SK-N-SH (cell line): ENCODE measurements at regions not wholly inside any gene's neighbourhood (a gene's known extent, or its start where the extent isn't known, plus 50 kb on each side); places are given as distances from the start of the nearest gene placed in this dataset.

Experiments used
- CTCF ChIA-PET: fragments of 300-600, 350-600 bp; formaldehyde crosslinking; extraction: SDS; loops from one replicate; lab custom pipeline; 2021; lab: Yijun Ruan, JAX
- POLR2A ChIA-PET: fragments of 350-600 bp; sonication (Branson Sonifier 250); formaldehyde crosslinking; extraction: SDS; loops from one replicate; lab custom pipeline; 2020; ENCODE audit warnings: antibody characterized with exemption, inconsistent platforms; lab: Yijun Ruan, JAX
- DNase-seq: peaks from one replicate; pipeline ENCODE4 v3.0.0; 2012
- H2AFZ ChIP-seq: fragments of 200-600 bp; sonication (generic); 2 replicates; pipeline ENCODE4 v1.8.1; 2016; ENCODE audit warnings: antibody characterized with exemption, mild to moderate bottlenecking, low read depth
- H3F3A ChIP-seq: fragments of 200-600 bp; sonication (generic); replicated peaks from 2 replicates; pipeline ENCODE3; 2016; ENCODE audit warnings: antibody characterized with exemption, mild to moderate bottlenecking; ENCODE audit not compliant: insufficient read depth
- H3K27ac ChIP-seq, 2 experiments: fragments of 200-500 bp in 1 of 2; fragments of 200-600 bp in 1 of 2; sonication (Bioruptor generic) in 1 of 2; sonication (generic), shearing (Covaris generic) in 1 of 2; 2 replicates each; pipeline versions ENCODE4 v1.5.1 to v1.6.1; 2014 to 2016; ENCODE audit warnings: low read depth in 2 of 2, inconsistent platforms in 1 of 2, low read length in 1 of 2, mild to moderate bottlenecking in 1 of 2, mixed read lengths in 1 of 2
- H3K27me3 ChIP-seq: fragments of 200-600 bp; sonication (generic), shearing (Covaris generic); 2 replicates; pipeline ENCODE4 v1.6.1; 2016; ENCODE audit warnings: mixed run types; ENCODE audit not compliant: insufficient read depth
- H3K36me3 ChIP-seq, 2 experiments: fragments of 200-500 bp in 1 of 2; fragments of 200-600 bp in 1 of 2; sonication (Bioruptor generic) in 1 of 2; sonication (generic) in 1 of 2; replicated peaks in 1 of 2; 2 replicates each; pipeline versions ENCODE3 to v1.5.1; 2014 to 2016; ENCODE audit warnings: low read length in 1 of 2, mild to moderate bottlenecking in 1 of 2; ENCODE audit not compliant: insufficient read depth in 2 of 2, control insufficient read depth in 1 of 2
- H3K4me1 ChIP-seq, 2 experiments: fragments of 200-500 bp in 1 of 2; fragments of 200-600 bp in 1 of 2; sonication (Bioruptor generic) in 1 of 2; sonication (generic), shearing (Covaris generic) in 1 of 2; 2 replicates each; pipeline versions ENCODE4 v1.5.1 to v1.6.1; 2014 to 2016; ENCODE audit warnings: low read depth in 1 of 2, low read length in 1 of 2, mixed run types in 1 of 2; ENCODE audit not compliant: insufficient read depth in 2 of 2, control insufficient read depth in 1 of 2
- H3K4me2 ChIP-seq: fragments of 200-600 bp; sonication (generic), shearing (Covaris generic); 2 replicates; pipeline ENCODE4 v1.6.1; 2017; ENCODE audit warnings: mixed run types
- H3K4me3 ChIP-seq, 2 experiments: fragments of 200-500 bp in 1 of 2; fragments of 200-600 bp in 1 of 2; sonication (Bioruptor generic) in 1 of 2; sonication (generic), shearing (Covaris generic) in 1 of 2; 2 replicates each; pipeline versions ENCODE4 v1.5.1 to v1.8.1; 2014 to 2016; ENCODE audit warnings: low read depth in 2 of 2, inconsistent platforms in 1 of 2, low read length in 1 of 2, mild to moderate bottlenecking in 1 of 2, mixed read lengths in 1 of 2, moderate library complexity in 1 of 2
- H3K79me2 ChIP-seq: fragments of 200-600 bp; sonication (generic); 2 replicates; pipeline ENCODE4 v1.8.1; 2017; ENCODE audit warnings: mild to moderate bottlenecking; ENCODE audit not compliant: insufficient read depth
- H3K9ac ChIP-seq: fragments of 200-600 bp; sonication (generic); 2 replicates; pipeline ENCODE4 v1.6.1; 2017; ENCODE audit warnings: mixed run types
- H3K9me2 ChIP-seq: fragments of 200-600 bp; sonication (generic); 2 replicates; pipeline ENCODE4 v1.6.1; 2017; ENCODE audit warnings: mixed run types
- H3K9me3 ChIP-seq: fragments of 200-600 bp; sonication (generic); 2 replicates; pipeline ENCODE4 v1.6.1; 2017; ENCODE audit warnings: mixed run types, mild to moderate bottlenecking, moderate library complexity
- H4K20me1 ChIP-seq: fragments of 200-600 bp; sonication (generic); 2 replicates; pipeline ENCODE4 v1.6.1; 2017; ENCODE audit warnings: mild to moderate bottlenecking, mixed run types; ENCODE audit not compliant: insufficient read depth
- ELF1 ChIP-seq: IDR thresholded peaks from 2 replicates; pipeline ENCODE4 v1.4.0; 2012
- EZH2phosphoT487 ChIP-seq: fragments of 200-600 bp; sonication (generic); IDR thresholded peaks from 2 replicates; pipeline ENCODE4 v1.6.1; 2017; ENCODE audit warnings: low read depth, mixed run types, mild to moderate bottlenecking, antibody characterized with exemption, moderate library complexity, borderline replicate concordance
- FOSL2 ChIP-seq: IDR thresholded peaks from 2 replicates; pipeline ENCODE4 v1.4.0; 2012; ENCODE audit warnings: low read depth, mild to moderate bottlenecking, moderate library complexity, borderline replicate concordance
- FOXJ3 ChIP-seq: sonication (generic); formaldehyde crosslinking; IDR thresholded peaks from 2 replicates; pipeline ENCODE4 v1.5.1; 2020; ENCODE audit warnings: mild to moderate bottlenecking, missing genetic modification reagents
- FOXM1 ChIP-seq: IDR thresholded peaks from 2 replicates; pipeline ENCODE4 v1.4.0; 2012; ENCODE audit warnings: low read depth, mild to moderate bottlenecking
- JUND ChIP-seq: IDR thresholded peaks from 2 replicates; pipeline ENCODE4 v1.4.0; 2012
- MAX ChIP-seq: IDR thresholded peaks from 2 replicates; pipeline ENCODE4 v1.4.0; 2012; ENCODE audit warnings: low read depth
- MEF2A ChIP-seq: IDR thresholded peaks from 2 replicates; pipeline ENCODE4 v1.4.0; 2012; ENCODE audit warnings: low read depth, borderline replicate concordance
- NRF1 ChIP-seq: IDR thresholded peaks from 2 replicates; pipeline ENCODE4 v1.6.1; 2012; ENCODE audit warnings: low read depth, mild to moderate bottlenecking, low read length
- POLR2AphosphoS5 ChIP-seq: IDR thresholded peaks from 2 replicates; pipeline ENCODE4 v1.6.1; 2012; ENCODE audit warnings: low read depth, low read length
- RXRA ChIP-seq: IDR thresholded peaks from 2 replicates; pipeline ENCODE4 v1.4.0; 2012; ENCODE audit warnings: low read depth, mild to moderate bottlenecking, borderline replicate concordance
- SIN3A ChIP-seq: IDR thresholded peaks from 2 replicates; pipeline ENCODE4 v1.6.1; 2012; ENCODE audit warnings: low read depth, mild to moderate bottlenecking, low read length, moderate library complexity, borderline replicate concordance
- TCF12 ChIP-seq: IDR thresholded peaks from 2 replicates; pipeline ENCODE4 v1.4.0; 2012
- YY1 ChIP-seq: IDR thresholded peaks from 2 replicates; pipeline ENCODE4 v1.4.0; 2012; ENCODE audit warnings: low read depth, mild to moderate bottlenecking
- WGBS: methylation state at CpG from one replicate; pipeline ENCODE4 v1.1.6; 2017; ENCODE audit warnings: low lambda C conversion rate; 5-methylcytosine and 5-hydroxymethylcytosine counted together
- TF ChIP-seq, protein P1 (sequence below): fragments of 150-350 bp; IDR thresholded peaks from 2 replicates; pipeline ENCODE4 v1.6.1; 2017; ENCODE audit warnings: antibody characterized with exemption, low read length, low read depth, borderline replicate concordance
- TF ChIP-seq, protein P2 (sequence below): IDR thresholded peaks from 2 replicates; pipeline ENCODE4; 2012
- TF ChIP-seq, protein P3 (sequence below): fragments of 200-600 bp; sonication (generic); IDR thresholded peaks from 2 replicates; pipeline ENCODE4 v1.6.1; 2017; ENCODE audit warnings: antibody characterized with exemption, mild to moderate bottlenecking, moderate library complexity

GRCh38 chr1:219430419-219430818, 182.5 kb downstream of the ZC3H11B start:
- WGBS: 86% methylated on average over 1 of the region's 1 CpG
- H3K9me3 ChIP-seq: no peaks in the 10 kb centered on the region
- no peaks in the 10 kb centered on the region for H3K79me2 ChIP-seq
- H3K9ac ChIP-seq: no peak overlapping the region
- ChIA-PET CTCF (interaction anchor here (0.6 kb wide), 1 partner anchor 1242 kb away, joined by 3 read pairs; no protein-coding TSS in a partner anchor), POLR2A (no interaction called here)
- H3K9me2 ChIP-seq: no peaks in the 10 kb centered on the region
- no peaks in the 10 kb centered on the region for H3K36me3 ChIP-seq
- H3K4me2 ChIP-seq: no peak overlapping the region
- H3K27ac ChIP-seq: no peak overlapping the region
- TF ChIP-seq JUND: no peak
- TF ChIP-seq, protein P1, sequence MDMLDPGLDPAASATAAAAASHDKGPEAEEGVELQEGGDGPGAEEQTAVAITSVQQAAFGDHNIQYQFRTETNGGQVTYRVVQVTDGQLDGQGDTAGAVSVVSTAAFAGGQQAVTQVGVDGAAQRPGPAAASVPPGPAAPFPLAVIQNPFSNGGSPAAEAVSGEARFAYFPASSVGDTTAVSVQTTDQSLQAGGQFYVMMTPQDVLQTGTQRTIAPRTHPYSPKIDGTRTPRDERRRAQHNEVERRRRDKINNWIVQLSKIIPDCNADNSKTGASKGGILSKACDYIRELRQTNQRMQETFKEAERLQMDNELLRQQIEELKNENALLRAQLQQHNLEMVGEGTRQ: no peak
- no peaks in the 10 kb centered on the region for H3K27me3 ChIP-seq
- peaks cover 20% of the 10 kb centered on the region for H3F3A ChIP-seq
- H3K4me1 ChIP-seq: peaks cover 0 to 12% of the 10 kb centered on the region in 2 experiments; a peak in 2 of 4 replicates
- no peak overlapping the region for H3K4me3 ChIP-seq
- no peaks in the 10 kb centered on the region for H4K20me1 ChIP-seq
- no peak overlapping the region for H2AFZ ChIP-seq
- DNase-seq: no peak

DNA sequence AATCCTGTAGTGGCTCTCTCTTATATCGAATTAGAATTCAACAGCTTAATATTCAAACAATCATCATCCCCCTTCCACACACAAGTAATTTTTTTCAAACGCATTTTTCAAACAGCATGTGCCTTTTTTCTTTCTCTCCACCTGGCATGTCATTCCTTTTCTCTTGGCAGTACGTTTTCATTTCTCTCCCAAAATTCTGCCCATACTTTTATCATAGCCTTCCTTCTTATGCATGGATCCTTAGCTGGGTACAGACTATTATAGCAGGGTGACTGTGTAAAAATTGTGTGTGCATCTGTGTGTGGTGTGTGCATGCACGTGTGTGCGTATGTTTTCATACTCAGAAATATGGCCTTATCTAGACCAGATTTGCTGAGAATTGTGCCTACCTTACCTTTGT, 184.3 kb downstream of the ZC3H11B start:
- Histone ChIP-seq H2AFZ (no peak overlapping the region), H3K9ac (no peak overlapping the region), H4K20me1 (no peaks in the 10 kb centered on the region), H3K4me2 (no peak overlapping the region), H3K9me2 (no peaks in the 10 kb centered on the region), H3K36me3 (no peaks in the 10 kb centered on the region), H3K4me1 (peaks cover 0 to 12% of the 10 kb centered on the region in 2 experiments; a peak in 2 of 4 replicates), H3F3A (peaks cover 20% of the 10 kb centered on the region), H3K27me3 (no peaks in the 10 kb centered on the region), H3K27ac (peak overlapping the region in 1 of 2 experiments; percentile 87; a peak in 1 of 4 replicates), H3K4me3 (no peak overlapping the region), H3K79me2 (no peaks in the 10 kb centered on the region), H3K9me3 (no peaks in the 10 kb centered on the region)
- TF ChIP-seq EZH2phosphoT487: no peak
- TF ChIP-seq YY1: no peak
- no peak for TF ChIP-seq FOXM1
- no peak for TF ChIP-seq MAX
- TF ChIP-seq MEF2A: no peak
- no peak for TF ChIP-seq JUND
- no peak for TF ChIP-seq NRF1
- ChIA-PET POLR2A (no interaction called here), CTCF (interaction anchor here (0.7 to 1.2 kb wide), 2 partner anchors 369 to 1129 kb away, joined by 3 read pairs; no protein-coding TSS in a partner anchor)
- WGBS: 76% methylated on average over 5 of the region's 5 CpGs
- no peak for DNase-seq

DNA sequence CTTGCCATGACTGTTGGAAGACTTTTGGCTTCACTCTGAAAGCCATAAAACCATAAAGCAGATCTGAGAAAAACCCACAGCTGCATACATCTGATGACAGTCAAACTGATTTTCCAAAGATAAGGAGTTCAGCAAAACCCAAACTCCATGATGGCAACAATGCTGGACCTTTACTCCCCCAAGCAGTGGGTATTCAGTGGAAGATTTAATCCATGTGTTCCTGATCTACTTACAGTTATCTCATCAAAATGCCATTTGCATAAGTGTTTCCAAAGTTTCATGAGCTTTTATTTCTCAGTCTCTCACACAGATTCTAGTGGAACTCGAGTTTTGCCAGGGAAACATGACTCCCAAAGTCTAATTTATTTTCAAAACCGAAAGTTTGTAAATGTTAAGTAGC, 184.9 kb downstream of the ZC3H11B start:
- CTCF ChIA-PET: interaction anchor here (1.0 to 1.2 kb wide), 2 partner anchors 384 to 1129 kb away, joined by 3 read pairs; no protein-coding TSS in a partner anchor
- H3K9me3 ChIP-seq: no peaks in the 10 kb centered on the region
- H3K4me3 ChIP-seq: no peak overlapping the region
- no peak overlapping the region for H3K4me2 ChIP-seq
- 47% methylated on average over 2 of the region's 2 CpGs for WGBS
- 0 out of 4 replicates have a peak, but pooled peaks cover 0 to 12% of the 10 kb centered on the region in 2 experiments for H3K4me1 ChIP-seq
- no peaks in the 10 kb centered on the region for H3K79me2 ChIP-seq
- peaks cover 16% of the 10 kb centered on the region for H3F3A ChIP-seq
- H2AFZ ChIP-seq: peak overlapping the region; percentile 53; the same call in 1 of the 2 replicates
- H3K9ac ChIP-seq: no peak overlapping the region
- H3K27me3 ChIP-seq: no peaks in the 10 kb centered on the region
- H3K27ac ChIP-seq: peak overlapping the region in 1 of 2 experiments; percentile 87; a peak in 2 of 4 replicates
- DNase-seq: no peak
- no peaks in the 10 kb centered on the region for H3K9me2 ChIP-seq
- POLR2A ChIA-PET: no interaction called here
- H4K20me1 ChIP-seq: no peaks in the 10 kb centered on the region
- H3K36me3 ChIP-seq: no peaks in the 10 kb centered on the region
- TF ChIP-seq POLR2AphosphoS5 (peak; percentile 53; the same call in 1 of the 2 replicates), FOXJ3 (CRISPR knock-in tag) (no peak), FOSL2 (peak; percentile 46; the same call in 1 of the 2 replicates), YY1 (peak; percentile 66; the same call in 1 of the 2 replicates), SIN3A (no peak), MAX (no peak), TCF12 (peak; percentile 93), JUND (peak; percentile 81), ELF1 (no peak), RXRA (peak; percentile 49; the same call in 1 of the 2 replicates)
- TF ChIP-seq, protein P1: no peak
- TF ChIP-seq, protein P2, sequence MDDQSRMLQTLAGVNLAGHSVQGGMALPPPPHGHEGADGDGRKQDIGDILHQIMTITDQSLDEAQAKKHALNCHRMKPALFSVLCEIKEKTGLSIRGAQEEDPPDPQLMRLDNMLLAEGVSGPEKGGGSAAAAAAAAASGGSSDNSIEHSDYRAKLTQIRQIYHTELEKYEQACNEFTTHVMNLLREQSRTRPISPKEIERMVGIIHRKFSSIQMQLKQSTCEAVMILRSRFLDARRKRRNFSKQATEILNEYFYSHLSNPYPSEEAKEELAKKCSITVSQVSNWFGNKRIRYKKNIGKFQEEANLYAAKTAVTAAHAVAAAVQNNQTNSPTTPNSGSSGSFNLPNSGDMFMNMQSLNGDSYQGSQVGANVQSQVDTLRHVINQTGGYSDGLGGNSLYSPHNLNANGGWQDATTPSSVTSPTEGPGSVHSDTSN: peak; percentile 87
- TF ChIP-seq, protein P3, sequence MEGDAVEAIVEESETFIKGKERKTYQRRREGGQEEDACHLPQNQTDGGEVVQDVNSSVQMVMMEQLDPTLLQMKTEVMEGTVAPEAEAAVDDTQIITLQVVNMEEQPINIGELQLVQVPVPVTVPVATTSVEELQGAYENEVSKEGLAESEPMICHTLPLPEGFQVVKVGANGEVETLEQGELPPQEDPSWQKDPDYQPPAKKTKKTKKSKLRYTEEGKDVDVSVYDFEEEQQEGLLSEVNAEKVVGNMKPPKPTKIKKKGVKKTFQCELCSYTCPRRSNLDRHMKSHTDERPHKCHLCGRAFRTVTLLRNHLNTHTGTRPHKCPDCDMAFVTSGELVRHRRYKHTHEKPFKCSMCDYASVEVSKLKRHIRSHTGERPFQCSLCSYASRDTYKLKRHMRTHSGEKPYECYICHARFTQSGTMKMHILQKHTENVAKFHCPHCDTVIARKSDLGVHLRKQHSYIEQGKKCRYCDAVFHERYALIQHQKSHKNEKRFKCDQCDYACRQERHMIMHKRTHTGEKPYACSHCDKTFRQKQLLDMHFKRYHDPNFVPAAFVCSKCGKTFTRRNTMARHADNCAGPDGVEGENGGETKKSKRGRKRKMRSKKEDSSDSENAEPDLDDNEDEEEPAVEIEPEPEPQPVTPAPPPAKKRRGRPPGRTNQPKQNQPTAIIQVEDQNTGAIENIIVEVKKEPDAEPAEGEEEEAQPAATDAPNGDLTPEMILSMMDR: no peak
